DND-41 (cell line): ENCODE measurements at regions not wholly inside any gene's neighbourhood (a gene's known extent, or its start where the extent isn't known, plus 50 kb on each side); places are given as distances from the start of the nearest gene placed in this dataset.

Experiments used
- EZH2 ChIP-seq: IDR thresholded peaks from 3 replicates; pipeline ENCODE4 v1.6.1; 2012; ENCODE audit warnings: borderline replicate concordance, low read depth, mild to moderate bottlenecking, moderate library complexity, low read length, inconsistent platforms; ENCODE audit not compliant: severe bottlenecking
- TF ChIP-seq, protein P1 (sequence below): IDR thresholded peaks from 2 replicates; pipeline ENCODE4 v1.5.1; 2012; ENCODE audit warnings: borderline replicate concordance, low read length, moderate library complexity, mild to moderate bottlenecking; ENCODE audit not compliant: poor library complexity, severe bottlenecking; ENCODE audit errors: extremely low read depth

DNA sequence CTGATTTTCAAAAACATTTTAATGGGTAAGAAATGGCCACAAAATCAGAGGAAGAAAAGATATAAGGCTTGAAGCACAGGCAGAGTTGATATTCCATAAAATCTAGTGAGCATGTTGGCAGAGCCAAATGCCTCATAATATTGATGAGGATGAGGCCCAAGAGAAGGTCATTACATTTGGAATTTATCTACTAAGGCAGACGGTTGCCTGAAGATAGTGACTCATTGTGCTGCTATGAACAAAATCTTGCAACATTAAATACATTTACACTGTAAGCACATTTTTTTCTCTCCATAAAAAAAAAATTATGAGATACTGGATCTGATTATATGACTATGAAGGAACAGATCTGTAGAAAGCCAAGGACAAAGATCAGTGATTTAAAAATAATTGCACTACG is 881.4 kb upstream of the CHORDC1 start:
- TF ChIP-seq, protein P1, sequence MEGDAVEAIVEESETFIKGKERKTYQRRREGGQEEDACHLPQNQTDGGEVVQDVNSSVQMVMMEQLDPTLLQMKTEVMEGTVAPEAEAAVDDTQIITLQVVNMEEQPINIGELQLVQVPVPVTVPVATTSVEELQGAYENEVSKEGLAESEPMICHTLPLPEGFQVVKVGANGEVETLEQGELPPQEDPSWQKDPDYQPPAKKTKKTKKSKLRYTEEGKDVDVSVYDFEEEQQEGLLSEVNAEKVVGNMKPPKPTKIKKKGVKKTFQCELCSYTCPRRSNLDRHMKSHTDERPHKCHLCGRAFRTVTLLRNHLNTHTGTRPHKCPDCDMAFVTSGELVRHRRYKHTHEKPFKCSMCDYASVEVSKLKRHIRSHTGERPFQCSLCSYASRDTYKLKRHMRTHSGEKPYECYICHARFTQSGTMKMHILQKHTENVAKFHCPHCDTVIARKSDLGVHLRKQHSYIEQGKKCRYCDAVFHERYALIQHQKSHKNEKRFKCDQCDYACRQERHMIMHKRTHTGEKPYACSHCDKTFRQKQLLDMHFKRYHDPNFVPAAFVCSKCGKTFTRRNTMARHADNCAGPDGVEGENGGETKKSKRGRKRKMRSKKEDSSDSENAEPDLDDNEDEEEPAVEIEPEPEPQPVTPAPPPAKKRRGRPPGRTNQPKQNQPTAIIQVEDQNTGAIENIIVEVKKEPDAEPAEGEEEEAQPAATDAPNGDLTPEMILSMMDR = no peak
- TF ChIP-seq EZH2 = no peak
